ENCODE measurements at regions not wholly inside any gene's neighbourhood (a gene's known extent, or its start where the extent isn't known, plus 50 kb on each side); places are given as distances from the start of the nearest gene placed in this dataset.

DNA sequence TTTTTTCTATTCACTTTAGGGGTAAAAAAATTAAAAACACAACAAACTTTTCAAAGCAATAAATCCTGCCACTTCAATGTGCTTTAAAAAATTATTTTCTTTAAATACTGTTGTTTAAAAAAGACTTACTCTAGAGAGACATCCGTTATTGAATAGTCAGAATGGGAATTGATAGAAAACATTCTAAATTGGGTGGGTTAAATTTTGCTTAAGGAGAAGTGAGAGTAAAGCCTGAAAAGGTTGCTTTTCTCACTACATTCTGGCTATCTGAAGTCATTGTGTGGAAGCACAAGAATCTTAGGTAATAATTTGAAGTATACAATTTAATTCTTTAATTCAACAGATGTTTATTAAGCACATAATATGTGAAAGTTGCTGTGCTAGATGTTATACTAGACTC is 509.3 kb downstream of the NR2F1-AS1 start:
- Histone ChIP-seq H3K9me2 (replicated peaks; ENCODE audit: control insufficient read depth, low read length) (no peaks in the 10 kb centered on the region), H3K27me3 (ENCODE audit: control insufficient read depth, low read length) (no peaks in the 10 kb centered on the region), H3K4me2 (ENCODE audit: low read length) (no peak overlapping the region), H3K4me3 (ENCODE audit: low read length) (no peak overlapping the region), H3K79me2 (ENCODE audit: control insufficient read depth, low read length) (no peaks in the 10 kb centered on the region), H4K20me1 (ENCODE audit: control insufficient read depth, insufficient read depth, low read depth, low read length) (no peaks in the 10 kb centered on the region), H3K9me3 (ENCODE audit: control insufficient read depth, insufficient read depth, low read length) (no peaks in the 10 kb centered on the region), H3F3A (ENCODE audit: control insufficient read depth, insufficient read depth) (no peaks in the 10 kb centered on the region), H3K36me3 (ENCODE audit: control insufficient read depth, low read length) (no peaks in the 10 kb centered on the region), H3K27ac (ENCODE audit: low read depth, low read length) (no peak overlapping the region), H3K4me1 (ENCODE audit: control insufficient read depth, low read length) (no peaks in the 10 kb centered on the region)
- TF ChIP-seq EZH2phosphoT487 (IDR thresholded peaks at IDR 0.05; ENCODE audit: borderline replicate concordance, low read length) = no peak
- TF ChIP-seq, protein P1, sequence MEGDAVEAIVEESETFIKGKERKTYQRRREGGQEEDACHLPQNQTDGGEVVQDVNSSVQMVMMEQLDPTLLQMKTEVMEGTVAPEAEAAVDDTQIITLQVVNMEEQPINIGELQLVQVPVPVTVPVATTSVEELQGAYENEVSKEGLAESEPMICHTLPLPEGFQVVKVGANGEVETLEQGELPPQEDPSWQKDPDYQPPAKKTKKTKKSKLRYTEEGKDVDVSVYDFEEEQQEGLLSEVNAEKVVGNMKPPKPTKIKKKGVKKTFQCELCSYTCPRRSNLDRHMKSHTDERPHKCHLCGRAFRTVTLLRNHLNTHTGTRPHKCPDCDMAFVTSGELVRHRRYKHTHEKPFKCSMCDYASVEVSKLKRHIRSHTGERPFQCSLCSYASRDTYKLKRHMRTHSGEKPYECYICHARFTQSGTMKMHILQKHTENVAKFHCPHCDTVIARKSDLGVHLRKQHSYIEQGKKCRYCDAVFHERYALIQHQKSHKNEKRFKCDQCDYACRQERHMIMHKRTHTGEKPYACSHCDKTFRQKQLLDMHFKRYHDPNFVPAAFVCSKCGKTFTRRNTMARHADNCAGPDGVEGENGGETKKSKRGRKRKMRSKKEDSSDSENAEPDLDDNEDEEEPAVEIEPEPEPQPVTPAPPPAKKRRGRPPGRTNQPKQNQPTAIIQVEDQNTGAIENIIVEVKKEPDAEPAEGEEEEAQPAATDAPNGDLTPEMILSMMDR (IDR thresholded peaks at IDR 0.05; ENCODE audit: low read depth, low read length, poor library complexity, severe bottlenecking) = no peak

DNA sequence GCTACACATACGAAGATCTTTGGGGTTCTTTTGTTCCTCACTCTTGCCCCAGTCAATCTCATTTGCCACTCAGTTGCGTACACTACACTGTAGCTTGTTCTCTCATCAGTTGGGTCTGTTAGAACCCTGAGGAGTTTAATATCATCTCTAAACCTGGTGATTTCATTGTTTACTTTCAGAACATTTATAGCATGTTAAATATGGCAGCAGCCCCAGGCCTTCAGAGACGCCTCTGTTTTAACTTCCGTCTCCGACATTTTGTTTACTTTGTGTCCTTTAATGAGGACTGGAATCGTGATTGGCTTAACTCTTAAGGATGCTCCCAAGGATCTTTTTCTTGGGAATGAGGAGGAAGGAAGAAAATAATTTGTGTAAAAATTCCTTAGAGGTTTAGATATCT is 510.1 kb downstream of the NR2F1-AS1 start:
- H3K9me3 ChIP-seq (ENCODE audit: control insufficient read depth, insufficient read depth, low read length) = no peaks in the 10 kb centered on the region
- H3F3A ChIP-seq (ENCODE audit: control insufficient read depth, insufficient read depth) = no peaks in the 10 kb centered on the region
- H3K4me1 ChIP-seq (ENCODE audit: control insufficient read depth, low read length) = no peaks in the 10 kb centered on the region
- H4K20me1 ChIP-seq (ENCODE audit: control insufficient read depth, insufficient read depth, low read depth, low read length) = no peaks in the 10 kb centered on the region
- no peaks in the 10 kb centered on the region for H3K27me3 ChIP-seq (ENCODE audit: control insufficient read depth, low read length)
- H3K27ac ChIP-seq (ENCODE audit: low read depth, low read length) = no peak overlapping the region
- H3K9me2 ChIP-seq (replicated peaks; ENCODE audit: control insufficient read depth, low read length) = no peaks in the 10 kb centered on the region
- H3K4me3 ChIP-seq (ENCODE audit: low read length) = no peak overlapping the region
- H3K4me2 ChIP-seq (ENCODE audit: low read length) = no peak overlapping the region
- H3K79me2 ChIP-seq (ENCODE audit: control insufficient read depth, low read length) = no peaks in the 10 kb centered on the region
- TF ChIP-seq EZH2phosphoT487 (IDR thresholded peaks at IDR 0.05; ENCODE audit: borderline replicate concordance, low read length) = no peak
- TF ChIP-seq, protein P1 (IDR thresholded peaks at IDR 0.05; ENCODE audit: low read depth, low read length, poor library complexity, severe bottlenecking) = no peak
- H3K36me3 ChIP-seq (ENCODE audit: control insufficient read depth, low read length) = no peaks in the 10 kb centered on the region

DNA sequence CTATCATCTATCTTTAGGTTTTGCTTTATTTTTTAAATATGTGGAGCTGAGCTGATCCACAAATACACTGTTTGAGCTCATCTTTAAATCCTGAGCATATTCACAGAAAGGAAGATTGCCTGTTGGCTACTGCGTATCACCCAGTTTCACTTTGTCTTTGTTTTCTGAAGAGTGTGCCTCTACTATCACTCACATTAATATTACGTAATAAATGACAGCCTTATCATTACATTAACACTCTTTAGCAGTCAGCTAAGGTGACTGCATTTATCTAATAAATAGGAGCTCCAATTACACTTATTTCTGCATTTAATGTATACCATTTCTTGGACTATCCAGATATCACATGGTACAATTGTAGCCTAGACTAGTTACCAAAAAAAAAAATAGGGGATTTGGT is 511.7 kb downstream of the NR2F1-AS1 start:
- no peaks in the 10 kb centered on the region for H3K4me1 ChIP-seq (ENCODE audit: control insufficient read depth, low read length)
- TF ChIP-seq EZH2phosphoT487 (IDR thresholded peaks at IDR 0.05; ENCODE audit: borderline replicate concordance, low read length) = no peak
- TF ChIP-seq, protein P1 (IDR thresholded peaks at IDR 0.05; ENCODE audit: low read depth, low read length, poor library complexity, severe bottlenecking) = no peak
- no peaks in the 10 kb centered on the region for H3K9me2 ChIP-seq (replicated peaks; ENCODE audit: control insufficient read depth, low read length)
- no peaks in the 10 kb centered on the region for H3K27me3 ChIP-seq (ENCODE audit: control insufficient read depth, low read length)
- no peak overlapping the region for H3K4me2 ChIP-seq (ENCODE audit: low read length)
- no peaks in the 10 kb centered on the region for H3K79me2 ChIP-seq (ENCODE audit: control insufficient read depth, low read length)
- H3K36me3 ChIP-seq (ENCODE audit: control insufficient read depth, low read length) = no peaks in the 10 kb centered on the region
- H3K9me3 ChIP-seq (ENCODE audit: control insufficient read depth, insufficient read depth, low read length) = no peaks in the 10 kb centered on the region
- H3F3A ChIP-seq (ENCODE audit: control insufficient read depth, insufficient read depth) = no peaks in the 10 kb centered on the region
- no peak overlapping the region for H3K4me3 ChIP-seq (ENCODE audit: low read length)
- no peaks in the 10 kb centered on the region for H4K20me1 ChIP-seq (ENCODE audit: control insufficient read depth, insufficient read depth, low read depth, low read length)
- H3K27ac ChIP-seq (ENCODE audit: low read depth, low read length) = no peak overlapping the region

DNA sequence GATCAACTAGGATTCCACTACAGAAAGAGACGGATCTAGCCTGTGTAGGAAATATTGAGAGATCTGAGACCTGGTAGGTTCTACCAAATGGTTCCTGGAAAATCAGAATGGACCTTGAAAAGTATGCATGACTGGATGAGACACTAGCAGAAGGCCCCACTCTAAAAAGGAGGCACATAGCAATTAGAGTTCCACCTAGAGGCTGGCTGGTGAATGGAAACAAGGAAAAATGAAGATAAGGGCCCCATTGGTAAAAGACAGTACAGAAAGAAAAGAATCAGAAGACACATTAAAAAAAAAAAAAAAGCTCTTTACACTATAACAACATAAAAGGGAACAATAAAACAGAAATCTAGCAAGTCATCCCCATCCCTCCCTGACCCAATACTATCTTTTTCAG is 518.5 kb downstream of the NR2F1-AS1 start:
- H3K9me3 ChIP-seq (ENCODE audit: control insufficient read depth, insufficient read depth, low read length) = no peaks in the 10 kb centered on the region
- no peaks in the 10 kb centered on the region for H3K36me3 ChIP-seq (ENCODE audit: control insufficient read depth, low read length)
- no peaks in the 10 kb centered on the region for H3K9me2 ChIP-seq (replicated peaks; ENCODE audit: control insufficient read depth, low read length)
- no peak overlapping the region for H3K4me3 ChIP-seq (ENCODE audit: low read length)
- no peaks in the 10 kb centered on the region for H3K79me2 ChIP-seq (ENCODE audit: control insufficient read depth, low read length)
- H3K27ac ChIP-seq (ENCODE audit: low read depth, low read length) = no peak overlapping the region
- H4K20me1 ChIP-seq (ENCODE audit: control insufficient read depth, insufficient read depth, low read depth, low read length) = no peaks in the 10 kb centered on the region
- H3K4me1 ChIP-seq (ENCODE audit: control insufficient read depth, low read length) = no peaks in the 10 kb centered on the region
- no peak overlapping the region for H3K4me2 ChIP-seq (ENCODE audit: low read length)
- H3F3A ChIP-seq (ENCODE audit: control insufficient read depth, insufficient read depth) = no peaks in the 10 kb centered on the region
- TF ChIP-seq, protein P1 (IDR thresholded peaks at IDR 0.05; ENCODE audit: low read depth, low read length, poor library complexity, severe bottlenecking) = no peak
- no peak for TF ChIP-seq EZH2phosphoT487 (IDR thresholded peaks at IDR 0.05; ENCODE audit: borderline replicate concordance, low read length)
- H3K27me3 ChIP-seq (ENCODE audit: control insufficient read depth, low read length) = no peaks in the 10 kb centered on the region

Data from DOHH2 (cell line).